GM23248 (cell line): ENCODE measurements at regions not wholly inside any gene's neighbourhood (a gene's known extent, or its start where the extent isn't known, plus 50 kb on each side); places are given as distances from the start of the nearest gene placed in this dataset.
"Not testable (repeated sequence)": the region's sequence is repeated elsewhere in the genome, so short reads cannot be mapped to it uniquely, and the experiment has no call there.

Experiments
- DNase-seq: peaks from one replicate; pipeline ENCODE4 v3.0.0-alpha.2; 2015
- H2AFZ ChIP-seq: fragments of 200-600 bp; sonication (generic); 2 replicates; pipeline ENCODE4 v1.6.1; 2016; ENCODE audit warnings: antibody characterized with exemption
- H3F3A ChIP-seq: fragments of 200-600 bp; sonication (generic); 2 replicates; pipeline ENCODE4 v1.6.1; 2016; ENCODE audit warnings: mild to moderate bottlenecking, antibody characterized with exemption, mixed run types; ENCODE audit not compliant: insufficient read depth
- H3K27ac ChIP-seq: fragments of 200-600 bp; sonication (generic); 2 replicates; pipeline ENCODE4 v1.5.1; 2016; ENCODE audit warnings: mild to moderate bottlenecking
- H3K27me3 ChIP-seq: fragments of 200-600 bp; sonication (generic); replicated peaks from 2 replicates; pipeline ENCODE4 v1.6.1; 2016; ENCODE audit warnings: mild to moderate bottlenecking; ENCODE audit not compliant: insufficient read depth
- H3K36me3 ChIP-seq: fragments of 200-600 bp; sonication (generic); 2 replicates; pipeline ENCODE4 v1.6.1; 2016; ENCODE audit warnings: low read depth, mild to moderate bottlenecking
- H3K4me1 ChIP-seq: fragments of 200-600 bp; sonication (generic); 2 replicates; pipeline ENCODE4 v1.6.1; 2016; ENCODE audit warnings: mild to moderate bottlenecking; ENCODE audit not compliant: insufficient read depth
- H3K4me2 ChIP-seq: fragments of 200-600 bp; sonication (generic); one replicate; pipeline ENCODE4 v1.6.1; 2016; ENCODE audit warnings: mild to moderate bottlenecking; ENCODE audit not compliant: unreplicated experiment
- H3K4me3 ChIP-seq: fragments of 200-600 bp; sonication (generic); 2 replicates; pipeline ENCODE4 v1.5.1; 2016; ENCODE audit warnings: mild to moderate bottlenecking
- H3K79me2 ChIP-seq: fragments of 200-600 bp; sonication (generic); 2 replicates; pipeline ENCODE4 v1.6.1; 2016; ENCODE audit warnings: mild to moderate bottlenecking; ENCODE audit not compliant: insufficient read depth
- H3K9ac ChIP-seq: fragments of 200-600 bp; sonication (generic); 2 replicates; pipeline ENCODE4 v1.6.1; 2016; ENCODE audit warnings: mild to moderate bottlenecking
- H3K9me2 ChIP-seq: fragments of 200-600 bp; sonication (generic); 2 replicates; pipeline ENCODE4 v1.6.1; 2016; ENCODE audit warnings: mixed run types, mild to moderate bottlenecking, moderate library complexity; ENCODE audit not compliant: insufficient read depth
- H3K9me3 ChIP-seq: fragments of 200-600 bp; sonication (generic); one replicate; pipeline ENCODE4 v1.6.1; 2017; ENCODE audit warnings: low read depth
- H4K20me1 ChIP-seq: fragments of 200-600 bp; sonication (generic); 2 replicates; pipeline ENCODE4 v1.6.0; 2016; ENCODE audit not compliant: insufficient read depth
- EZH2 ChIP-seq: fragments of 200-600 bp; sonication (generic); IDR thresholded peaks from 2 replicates; pipeline ENCODE4 v1.6.1; 2018; ENCODE audit warnings: antibody characterized with exemption, mild to moderate bottlenecking; ENCODE audit not compliant: insufficient read depth, poor library complexity, severe bottlenecking
- EZH2phosphoT487 ChIP-seq: fragments of 200-600 bp; sonication (generic); IDR thresholded peaks from 2 replicates; pipeline ENCODE4 v1.6.1; 2018; ENCODE audit warnings: antibody characterized with exemption, moderate library complexity, mild to moderate bottlenecking, low read depth; ENCODE audit not compliant: insufficient read depth
- WGBS, 2 experiments: methylation state at CpG; one replicate each; pipeline ENCODE4 v1.1.6; 2015 to 2017; ENCODE audit warnings: low lambda C conversion rate in 2 of 2, low coverage in 1 of 2; ENCODE audit errors: missing lambda C conversion rate in 2 of 2; 5-methylcytosine and 5-hydroxymethylcytosine counted together
- in situ Hi-C: fragments of 300-500 bp; cut with MboI; formaldehyde crosslinking; loops from 2 replicates; pipeline ENCODE4 v1.15.0; 2020

DNA sequence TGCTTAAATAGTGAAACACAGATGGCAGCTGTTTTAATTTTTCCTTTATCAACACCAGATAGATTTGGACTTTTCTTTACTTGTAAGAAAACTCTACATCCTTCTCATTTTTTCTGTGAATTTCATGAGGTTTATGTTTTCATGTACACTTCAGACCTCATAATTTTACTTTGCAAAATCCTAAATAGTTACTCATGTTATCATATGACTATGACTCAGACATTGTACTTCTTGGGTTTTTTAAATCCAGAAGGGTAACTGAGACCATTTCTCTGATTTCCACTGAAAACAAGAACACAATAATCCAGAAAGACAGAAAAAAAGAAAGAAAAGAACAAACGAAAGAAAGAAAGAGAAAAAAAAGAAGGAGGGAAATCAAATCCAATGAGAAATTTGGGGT is 1021.6 kb downstream of the NCAM2 start:
- H3K9me2 ChIP-seq, result no peaks in the 10 kb centered on the region
- no peak overlapping the region for H3K9ac ChIP-seq
- no peaks in the 10 kb centered on the region for H3K9me3 ChIP-seq
- H4K20me1 ChIP-seq, result no peaks in the 10 kb centered on the region
- H3K27ac ChIP-seq, result no peak overlapping the region
- no peaks in the 10 kb centered on the region for H3K27me3 ChIP-seq
- DNase-seq, result no peak
- no peaks in the 10 kb centered on the region for H3K4me1 ChIP-seq
- H2AFZ ChIP-seq, result no peak overlapping the region
- H3K79me2 ChIP-seq, result no peaks in the 10 kb centered on the region
- H3F3A ChIP-seq, result no peaks in the 10 kb centered on the region
- TF ChIP-seq EZH2, result no peak
- no peak for TF ChIP-seq EZH2phosphoT487
- 0 to 10% methylated on average over 1 of the region's 1 CpG for WGBS, 2 experiments
- in situ Hi-C loops, result no loop called here
- no peak overlapping the region for H3K4me3 ChIP-seq
- H3K36me3 ChIP-seq, result no peaks in the 10 kb centered on the region
- H3K4me2 ChIP-seq, result no peak overlapping the region

DNA sequence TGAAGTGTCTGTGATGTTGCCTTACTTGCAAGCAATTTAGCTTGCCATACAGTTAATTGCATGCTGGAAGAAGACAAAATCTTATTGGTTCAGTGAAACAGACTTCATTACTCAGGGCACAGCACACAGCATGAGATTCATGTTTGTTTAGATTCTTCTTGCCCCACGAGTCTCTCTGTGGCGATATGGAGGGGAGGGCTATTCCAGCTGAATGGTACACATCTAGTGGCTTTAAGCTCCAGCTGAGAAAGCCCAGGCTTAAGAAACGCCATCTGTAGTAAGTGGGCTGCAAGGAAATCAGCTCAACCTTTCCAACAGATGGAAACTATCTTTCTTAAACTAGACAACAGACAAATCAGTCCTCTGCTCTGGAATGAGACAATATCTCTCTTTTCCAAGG is 1022.0 kb downstream of the NCAM2 start:
- no peaks in the 10 kb centered on the region for H3K9me3 ChIP-seq
- H3K36me3 ChIP-seq, result no peaks in the 10 kb centered on the region
- H3K4me3 ChIP-seq, result no peak overlapping the region
- no peaks in the 10 kb centered on the region for H3F3A ChIP-seq
- H2AFZ ChIP-seq, result no peak overlapping the region
- H3K79me2 ChIP-seq, result no peaks in the 10 kb centered on the region
- DNase-seq, result no peak
- in situ Hi-C loops, result no loop called here
- no peak overlapping the region for H3K9ac ChIP-seq
- no peaks in the 10 kb centered on the region for H4K20me1 ChIP-seq
- no peak overlapping the region for H3K4me2 ChIP-seq
- H3K9me2 ChIP-seq, result no peaks in the 10 kb centered on the region
- H3K4me1 ChIP-seq, result no peaks in the 10 kb centered on the region
- WGBS, 2 experiments, result 0 to 6% methylated on average over 3 of the region's 3 CpGs
- H3K27me3 ChIP-seq, result no peaks in the 10 kb centered on the region
- H3K27ac ChIP-seq, result no peak overlapping the region
- no peak for TF ChIP-seq EZH2phosphoT487
- no peak for TF ChIP-seq EZH2

DNA sequence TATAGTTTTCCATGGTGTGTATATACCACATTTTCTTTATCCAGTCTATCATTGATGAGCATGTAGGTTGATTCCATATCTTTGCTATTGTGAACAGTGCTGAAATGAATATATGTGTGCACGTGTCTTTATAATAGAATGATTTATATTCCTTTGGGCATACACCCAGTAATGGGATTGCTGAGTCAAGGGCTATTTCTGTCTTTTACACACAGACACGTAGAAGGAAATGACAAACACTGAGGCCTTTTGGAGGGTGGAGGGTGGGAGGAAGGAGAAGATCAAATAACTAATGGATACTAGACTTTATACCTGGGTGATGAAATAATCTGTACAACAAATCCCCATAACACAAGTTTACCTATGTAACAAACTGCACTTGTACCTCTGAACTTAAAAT is 1025.7 kb downstream of the NCAM2 start:
- H3K4me3 ChIP-seq, DNase-seq, H3K79me2 ChIP-seq, H3K9me3 ChIP-seq, in situ Hi-C loops, H2AFZ ChIP-seq, H3K4me1 ChIP-seq, H3K9me2 ChIP-seq, H3K36me3 ChIP-seq, H4K20me1 ChIP-seq, H3K27me3 ChIP-seq, H3K4me2 ChIP-seq, H3K9ac ChIP-seq, H3F3A ChIP-seq, H3K27ac ChIP-seq: not testable (repeated sequence)
- 9 to 14% methylated on average over 2 of the region's 2 CpGs for WGBS, 2 experiments

- no peaks in the 10 kb centered on the region for H3F3A ChIP-seq
- DNase-seq, result no peak
- no peak overlapping the region for H3K9ac ChIP-seq
- H3K4me2 ChIP-seq, result no peak overlapping the region
- no peaks in the 10 kb centered on the region for H3K9me2 ChIP-seq
- no peak overlapping the region for H3K4me3 ChIP-seq
- H3K27me3 ChIP-seq, result no peaks in the 10 kb centered on the region
- in situ Hi-C loops, result no loop called here
- 13 to 34% methylated on average over 2 of the region's 2 CpGs for WGBS, 2 experiments
- no peaks in the 10 kb centered on the region for H3K4me1 ChIP-seq
- TF ChIP-seq EZH2 (no peak), EZH2phosphoT487 (no peak)
- no peak overlapping the region for H3K27ac ChIP-seq
- H2AFZ ChIP-seq, result no peak overlapping the region
- no peaks in the 10 kb centered on the region for H3K79me2 ChIP-seq
- no peaks in the 10 kb centered on the region for H3K9me3 ChIP-seq
- no peaks in the 10 kb centered on the region for H3K36me3 ChIP-seq
- H4K20me1 ChIP-seq, result no peaks in the 10 kb centered on the region
These were observed 1046.2 kb downstream of the NCAM2 start for GRCh38 chr21:22044431-22044830.

GRCh38 chr21:22046576-22046975 is 1048.4 kb downstream of the NCAM2 start:
- no peak for TF ChIP-seq EZH2phosphoT487
- no peak for TF ChIP-seq EZH2
- no peaks in the 10 kb centered on the region for H3F3A ChIP-seq

More at GRCh38 chr21:22046576-22046975, 1048.4 kb downstream of the NCAM2 start:
- Histone ChIP-seq H3K36me3 (no peaks in the 10 kb centered on the region), H3K27me3 (no peaks in the 10 kb centered on the region), H4K20me1 (no peaks in the 10 kb centered on the region), H3K9ac (no peak overlapping the region), H3K4me2 (no peak overlapping the region), H3K9me2 (no peaks in the 10 kb centered on the region), H3K9me3 (no peaks in the 10 kb centered on the region), H3K27ac (no peak overlapping the region), H3K4me1 (no peaks in the 10 kb centered on the region), H3K79me2 (no peaks in the 10 kb centered on the region), H2AFZ (no peak overlapping the region), H3K4me3 (no peak overlapping the region)
- DNase-seq, result no peak
- in situ Hi-C loops, result no loop called here
